DND-41 (cell line): ENCODE measurements at regions not wholly inside any gene's neighbourhood (a gene's known extent, or its start where the extent isn't known, plus 50 kb on each side); places are given as distances from the start of the nearest gene placed in this dataset.

ENCODE experiments used
- ATAC-seq: fragments of 200-7000 bp; cut with Tn5 transposase; 3 replicates; pipeline ENCODE4 v1.9.1; 2021; ENCODE audit warnings: low read depth; ENCODE audit not compliant: insufficient read depth
- DNase-seq: peaks from one replicate; pipeline ENCODE4 v3.0.0-alpha.2; 2020
- H2AFZ ChIP-seq: 2 replicates; pipeline ENCODE4 v1.6.0; 2012; ENCODE audit warnings: low read depth, low read length
- H3K27ac ChIP-seq: 2 replicates; pipeline ENCODE4 v1.5.1; 2012; ENCODE audit warnings: low read length, inconsistent platforms
- H3K27me3 ChIP-seq: fragments of 200-600 bp; sonication (generic); 2 replicates; pipeline ENCODE4 v1.6.0; 2012; ENCODE audit warnings: low read length, mild to moderate bottlenecking, inconsistent platforms; ENCODE audit not compliant: insufficient read depth, poor library complexity
- H3K36me3 ChIP-seq: 2 replicates; pipeline ENCODE4 v1.5.1; 2012; ENCODE audit warnings: low read length, inconsistent platforms; ENCODE audit not compliant: insufficient read depth
- H3K4me1 ChIP-seq: 2 replicates; pipeline ENCODE4 v1.5.1; 2012; ENCODE audit warnings: mild to moderate bottlenecking, low read length; ENCODE audit not compliant: insufficient read depth
- H3K4me2 ChIP-seq: 2 replicates; pipeline ENCODE4 v1.6.0; 2012; ENCODE audit warnings: mild to moderate bottlenecking, moderate library complexity, low read length, inconsistent platforms; ENCODE audit not compliant: insufficient read depth
- H3K4me3 ChIP-seq, 2 experiments: fragments of 200-600 bp in 1 of 2; shearing (Covaris generic) in 1 of 2; 2 replicates each; pipeline ENCODE4 v1.5.1; 2012 to 2016; ENCODE audit warnings: inconsistent platforms in 2 of 2, low read length in 2 of 2, mild to moderate bottlenecking in 2 of 2, low read depth in 1 of 2, moderate library complexity in 1 of 2
- H3K79me2 ChIP-seq: 2 replicates; pipeline ENCODE4 v1.6.0; 2012; ENCODE audit warnings: low read length, inconsistent platforms; ENCODE audit not compliant: insufficient read depth
- H3K9ac ChIP-seq: 2 replicates; pipeline ENCODE4 v1.6.0; 2012; ENCODE audit warnings: low read depth, mild to moderate bottlenecking, inconsistent platforms, low read length, moderate library complexity
- H3K9me3 ChIP-seq: 2 replicates; pipeline ENCODE4 v1.5.1; 2012; ENCODE audit warnings: low read length, moderate library complexity, mild to moderate bottlenecking, inconsistent platforms; ENCODE audit not compliant: insufficient read depth, severe bottlenecking
- H4K20me1 ChIP-seq: 2 replicates; pipeline ENCODE4 v1.6.0; 2012; ENCODE audit warnings: low read length; ENCODE audit not compliant: insufficient read depth
- CTCF ChIP-seq: IDR thresholded peaks from 2 replicates; pipeline ENCODE4 v1.5.1; 2012; ENCODE audit warnings: borderline replicate concordance, low read length, moderate library complexity, mild to moderate bottlenecking; ENCODE audit not compliant: poor library complexity, severe bottlenecking; ENCODE audit errors: extremely low read depth
- EZH2 ChIP-seq: IDR thresholded peaks from 3 replicates; pipeline ENCODE4 v1.6.1; 2012; ENCODE audit warnings: borderline replicate concordance, low read depth, mild to moderate bottlenecking, moderate library complexity, low read length, inconsistent platforms; ENCODE audit not compliant: severe bottlenecking

- no peak for DNase-seq
- H3K9ac ChIP-seq = no peak overlapping the region
- H3K27me3 ChIP-seq = no peaks in the 10 kb centered on the region
- H3K79me2 ChIP-seq = no peaks in the 10 kb centered on the region
- H3K4me1 ChIP-seq = no peaks in the 10 kb centered on the region
- H3K4me2 ChIP-seq = no peak overlapping the region
- H3K36me3 ChIP-seq = no peaks in the 10 kb centered on the region
- no peak for ATAC-seq
- no peak overlapping the region for H3K4me3 ChIP-seq
- no peaks in the 10 kb centered on the region for H4K20me1 ChIP-seq
- no peak overlapping the region for H3K27ac ChIP-seq
- H2AFZ ChIP-seq = no peak overlapping the region
- H3K9me3 ChIP-seq = no peaks in the 10 kb centered on the region
- no peak for TF ChIP-seq EZH2
- TF ChIP-seq CTCF = no peak
Measured at GRCh38 chr13:73288596-73288995, 229.8 kb downstream of the KLF5 start.

GRCh38 chr13:73287831-73288230, 229.0 kb downstream of the KLF5 start:
- no peaks in the 10 kb centered on the region for H4K20me1 ChIP-seq
- no peaks in the 10 kb centered on the region for H3K79me2 ChIP-seq
- DNase-seq (no peak), ATAC-seq (no peak)
- no peak overlapping the region for H3K4me3 ChIP-seq
- no peaks in the 10 kb centered on the region for H3K27me3 ChIP-seq
- TF ChIP-seq CTCF (no peak), EZH2 (no peak)
- H3K27ac ChIP-seq = no peak overlapping the region
- no peak overlapping the region for H3K4me2 ChIP-seq
- no peak overlapping the region for H2AFZ ChIP-seq
- H3K36me3 ChIP-seq = no peaks in the 10 kb centered on the region
- no peaks in the 10 kb centered on the region for H3K9me3 ChIP-seq
- H3K9ac ChIP-seq = no peak overlapping the region
- H3K4me1 ChIP-seq = no peaks in the 10 kb centered on the region

- no peaks in the 10 kb centered on the region for H3K27me3 ChIP-seq
- no peak overlapping the region for H2AFZ ChIP-seq
- ATAC-seq = no peak
- no peaks in the 10 kb centered on the region for H3K79me2 ChIP-seq
- no peaks in the 10 kb centered on the region for H3K9me3 ChIP-seq
- no peaks in the 10 kb centered on the region for H3K36me3 ChIP-seq
- H4K20me1 ChIP-seq = no peaks in the 10 kb centered on the region
- TF ChIP-seq CTCF = no peak
- TF ChIP-seq EZH2 = no peak
- no peak overlapping the region for H3K4me3 ChIP-seq
- no peak overlapping the region for H3K27ac ChIP-seq
- no peaks in the 10 kb centered on the region for H3K4me1 ChIP-seq
- H3K9ac ChIP-seq = no peak overlapping the region
- no peak for DNase-seq
- H3K4me2 ChIP-seq = no peak overlapping the region
Measured at GRCh38 chr13:73286942-73287620, 228.3 kb downstream of the KLF5 start.
